G401 (cell line): ENCODE measurements at regions not wholly inside any gene's neighbourhood (a gene's known extent, or its start where the extent isn't known, plus 50 kb on each side); places are given as distances from the start of the nearest gene placed in this dataset.

Experiments used
- DNase-seq: peaks from one replicate; pipeline ENCODE4 v3.0.0-alpha.2; 2015; ENCODE audit warnings: low spot score
- in situ Hi-C: cut with HindIII; loops from 2 replicates; pipeline ENCODE4 v1.10.0; 2016; ENCODE audit warnings: low sequenced_read_pairs, mixed read lengths

DNA sequence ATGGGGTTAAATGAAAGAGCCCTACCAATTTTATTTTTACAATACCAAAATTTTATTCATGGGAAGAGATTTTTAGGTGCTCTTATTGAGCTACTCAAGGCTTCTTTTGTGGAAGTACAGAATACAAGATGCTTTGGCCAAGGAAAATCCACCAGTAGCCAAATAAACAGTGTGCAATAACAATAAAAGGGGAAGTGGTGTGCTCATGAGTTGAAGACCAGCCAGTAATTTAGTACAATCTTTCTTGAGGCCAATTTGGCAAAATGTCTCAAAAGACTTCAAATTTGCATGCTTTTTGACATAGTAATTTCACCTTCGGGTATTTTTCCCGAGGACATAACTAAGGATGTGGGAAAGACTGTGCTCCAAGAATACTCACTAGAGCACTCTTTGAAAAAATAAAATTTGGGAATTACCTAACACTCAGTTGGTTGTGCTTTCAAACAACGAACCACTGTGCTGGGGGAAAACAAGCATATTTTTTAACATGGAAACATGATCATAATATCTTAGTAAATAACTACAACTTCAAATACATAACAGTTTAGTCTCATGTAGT lies 294.0 kb downstream of the DIPK2A start:
- in situ Hi-C loops: no loop called here

GRCh38 chr3:144270100-144270499 lies 298.5 kb downstream of the DIPK2A start:
- in situ Hi-C loops: no loop called here
- no peak for DNase-seq

More for the DNA sequence above, 294.0 kb downstream of the DIPK2A start:
- DNase-seq: peak; percentile 75

DNA sequence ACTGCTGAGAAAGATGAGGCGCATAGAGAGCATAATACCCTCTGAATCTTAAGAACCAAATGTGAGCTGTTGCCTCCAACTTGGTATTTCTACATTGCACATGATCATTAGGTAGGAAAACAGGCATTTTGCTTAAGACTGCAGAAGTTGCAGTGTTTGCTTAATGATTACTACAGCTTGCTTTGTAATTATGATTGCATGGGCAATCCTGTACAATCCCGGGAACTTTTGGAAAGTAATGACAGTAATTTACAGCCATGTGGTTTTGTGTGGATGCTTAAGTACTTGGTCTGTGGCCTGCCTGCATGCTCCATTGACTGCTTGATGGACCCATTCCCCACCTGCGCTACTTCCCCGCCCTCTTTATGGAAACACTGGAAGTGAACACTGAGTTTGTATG lies 301.1 kb downstream of the DIPK2A start:
- in situ Hi-C loops: no loop called here
- no peak for DNase-seq

DNA sequence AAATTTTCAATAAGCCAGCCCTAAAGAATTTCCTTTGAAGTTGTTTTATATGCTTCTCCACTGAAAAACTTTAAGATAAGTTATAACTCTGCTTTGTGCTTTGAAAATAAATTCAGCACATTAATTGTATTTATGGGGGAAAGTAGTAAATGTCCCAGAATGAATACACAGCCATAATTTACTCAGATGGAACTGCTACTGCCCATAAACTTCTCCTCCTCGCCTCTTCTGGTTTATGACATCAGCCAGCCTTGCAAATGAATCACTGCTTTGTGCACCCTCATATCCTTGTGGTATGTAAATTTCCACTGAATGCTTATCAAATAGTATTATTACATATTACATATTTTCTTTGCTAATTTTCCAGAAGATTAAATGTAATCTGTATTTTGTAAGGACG lies 302.0 kb downstream of the DIPK2A start:
- in situ Hi-C loops: no loop called here
- DNase-seq: no peak

DNA sequence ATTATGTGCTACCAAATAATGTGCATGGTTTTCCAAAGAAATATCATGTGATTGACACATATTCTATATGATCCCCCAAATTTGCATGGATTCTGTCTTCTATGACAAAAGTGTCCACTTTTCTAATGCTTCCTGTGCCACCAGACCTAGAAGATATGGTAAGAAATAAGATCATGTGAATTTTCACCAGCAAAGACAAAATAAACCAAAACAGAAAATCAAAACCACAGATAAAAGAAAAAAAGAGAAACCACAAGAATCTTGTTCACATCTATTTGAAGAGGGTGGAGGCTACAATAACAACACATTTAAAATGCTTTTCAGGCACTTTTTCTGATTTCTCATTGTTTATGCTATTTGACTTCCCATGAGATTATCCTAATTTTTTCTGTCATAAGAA lies 303.4 kb downstream of the DIPK2A start:
- DNase-seq: no peak
- in situ Hi-C loops: no loop called here

GRCh38 chr3:144282313-144282712 lies 310.7 kb downstream of the DIPK2A start:
- DNase-seq: no peak
- in situ Hi-C loops: no loop called here

DNA sequence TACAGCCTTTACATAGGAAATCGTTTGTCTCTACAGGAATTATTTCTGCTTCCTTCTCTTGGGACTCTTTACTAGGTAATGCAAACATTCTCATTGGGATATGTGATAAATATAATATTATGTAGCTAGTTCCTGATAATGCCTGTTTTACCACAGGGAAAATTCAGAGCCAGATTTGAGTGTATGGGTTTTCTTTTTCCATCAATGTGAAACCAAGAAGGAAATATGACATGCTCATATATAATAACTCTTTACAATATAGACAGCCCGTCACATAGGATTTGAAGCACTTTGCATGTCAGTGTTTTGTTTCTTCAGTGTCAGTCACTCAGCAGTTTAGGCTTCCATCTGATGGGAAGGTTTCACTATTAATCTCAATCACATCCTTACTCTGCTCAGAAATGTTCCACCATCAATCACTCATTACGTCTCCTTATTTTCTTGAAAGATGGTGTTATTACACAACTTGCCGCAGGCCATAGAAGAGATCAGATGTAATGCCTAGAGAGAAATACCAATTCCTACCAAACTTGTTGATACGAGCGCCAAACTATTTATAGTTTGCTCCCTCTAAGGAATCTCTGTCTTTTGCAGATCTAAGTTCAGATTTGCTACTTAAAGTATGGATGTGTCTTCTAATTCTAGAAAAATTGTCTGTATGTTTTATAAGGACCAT lies 314.8 kb downstream of the DIPK2A start:
- DNase-seq: no peak
- in situ Hi-C loops: no loop called here

- no peak for DNase-seq
- in situ Hi-C loops: no loop called here
Observed at GRCh38 chr3:144287001-144287400, 315.4 kb downstream of the DIPK2A start.

DNA sequence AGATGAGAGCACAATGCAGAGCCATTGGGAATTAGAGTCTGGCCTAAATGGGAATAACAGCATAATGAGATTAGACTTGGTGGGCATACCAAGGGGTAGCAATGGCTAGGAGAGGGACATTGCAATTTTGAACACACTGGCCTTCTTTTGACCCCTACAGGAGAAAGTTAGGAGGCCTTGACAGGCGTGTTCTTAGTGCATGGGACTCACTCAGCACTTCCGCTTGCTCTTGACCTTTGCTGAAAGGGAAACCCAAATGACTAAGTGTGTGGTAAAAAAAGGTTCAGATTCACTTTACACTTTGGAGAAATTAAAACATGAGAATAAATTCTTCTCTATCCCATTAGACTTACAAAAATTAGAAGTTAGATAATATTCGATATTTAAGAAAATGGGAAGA lies 317.4 kb downstream of the DIPK2A start:
- in situ Hi-C loops: no loop called here
- no peak for DNase-seq

DNA sequence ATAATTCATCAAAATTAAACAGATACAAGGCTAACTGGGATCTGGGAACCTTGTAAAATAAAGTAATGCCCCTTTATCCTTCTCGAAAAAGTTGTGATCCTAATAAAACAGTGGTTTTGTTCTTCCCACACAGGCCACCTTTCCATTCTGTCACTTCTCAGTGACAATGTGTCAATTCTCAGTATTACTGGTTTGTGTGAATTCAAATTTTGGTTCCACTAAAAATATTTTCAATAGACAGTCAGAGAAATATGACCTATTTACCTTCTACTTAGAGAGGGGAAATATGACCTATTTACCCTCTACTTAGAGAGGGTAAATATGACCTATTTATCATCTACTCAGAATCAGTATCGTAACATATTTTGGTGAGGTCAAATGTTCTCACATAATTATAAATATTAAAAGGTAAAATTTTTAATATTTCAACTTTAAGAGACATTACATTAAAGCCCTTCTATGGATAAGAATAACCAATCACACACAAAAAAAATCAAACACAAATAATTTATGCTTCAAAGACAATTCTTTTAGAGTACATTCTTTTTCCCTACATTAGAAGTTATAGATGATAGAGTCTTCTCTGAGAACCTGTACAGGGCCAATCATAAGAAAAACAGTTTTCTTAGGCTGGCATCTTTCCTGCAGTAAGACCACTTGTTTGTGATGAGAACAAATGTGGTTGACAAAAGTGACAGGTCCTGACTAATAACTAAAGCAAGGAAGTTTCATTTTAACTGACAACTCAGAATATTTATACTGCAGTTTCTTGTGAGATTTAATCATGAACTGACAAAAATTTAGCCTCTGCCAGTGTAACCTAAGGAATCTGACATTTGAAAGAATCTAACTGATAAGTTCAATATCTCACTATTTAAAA lies 323.3 kb downstream of the DIPK2A start:
- DNase-seq: no peak
- in situ Hi-C loops: no loop called here

DNA sequence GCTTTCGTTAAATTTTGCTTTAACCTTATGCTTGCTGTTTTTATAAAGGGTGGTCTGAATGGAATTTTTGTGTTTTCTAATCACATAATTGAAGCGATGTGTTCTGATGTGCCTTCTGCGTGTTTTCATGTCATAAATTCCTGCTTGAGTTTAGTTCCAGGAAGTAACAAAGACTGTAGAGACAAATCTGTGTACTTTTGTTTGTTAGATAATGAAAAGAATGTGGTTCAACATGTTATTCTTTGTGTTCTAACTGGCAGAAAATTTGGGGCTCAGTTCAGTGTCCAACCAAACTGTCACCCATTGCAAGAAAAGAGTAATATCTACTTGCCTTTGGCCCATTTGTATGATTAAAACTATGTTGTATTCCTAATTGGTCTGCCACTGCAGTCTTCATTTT lies 324.0 kb downstream of the DIPK2A start:
- DNase-seq: no peak
- in situ Hi-C loops: no loop called here

GRCh38 chr3:144296808-144297207 lies 325.2 kb downstream of the DIPK2A start:
- no peak for DNase-seq
- in situ Hi-C loops: no loop called here

GRCh38 chr3:144301863-144302262 lies 330.2 kb downstream of the DIPK2A start:
- no peak for DNase-seq
- in situ Hi-C loops: no loop called here

DNA sequence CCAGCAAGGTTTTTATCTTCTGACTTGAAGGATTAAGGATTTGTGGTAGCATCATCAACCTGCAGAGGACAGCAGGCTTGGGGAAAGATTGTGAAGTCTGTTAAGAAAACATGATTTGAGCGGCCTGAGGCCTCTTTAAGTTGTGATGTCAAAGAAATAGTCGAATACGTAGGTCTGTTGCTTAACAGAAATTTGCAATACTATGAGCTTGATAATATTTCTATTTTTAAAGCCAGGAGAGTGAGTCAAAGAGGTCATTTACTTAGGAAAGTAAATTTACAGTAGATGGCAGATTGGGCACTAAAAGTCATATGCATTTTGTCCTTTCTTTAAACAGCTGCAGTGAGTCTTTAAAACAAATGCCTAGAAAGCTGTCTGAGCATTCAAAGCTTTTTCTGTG lies 336.3 kb downstream of the DIPK2A start:
- DNase-seq: no peak
- in situ Hi-C loops: no loop called here

DNA sequence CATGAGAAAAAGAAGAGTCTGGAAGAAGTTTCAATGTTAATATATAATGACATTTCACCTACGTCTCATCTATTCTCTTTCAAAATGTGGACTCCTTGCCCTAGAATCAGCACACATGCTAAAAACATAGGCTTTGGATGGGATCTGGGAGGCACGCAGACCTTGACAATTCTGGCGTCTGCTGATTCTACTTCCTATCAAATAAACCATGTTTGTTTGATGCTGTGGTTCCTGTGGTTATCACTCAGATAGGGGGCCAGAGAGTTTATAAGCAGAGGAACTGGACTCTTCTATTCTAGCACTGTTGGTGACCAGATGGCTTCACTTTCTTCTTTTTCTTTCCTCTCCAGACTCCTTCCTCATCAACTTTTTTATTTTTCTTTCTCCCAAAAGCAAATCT lies 336.8 kb downstream of the DIPK2A start:
- no peak for DNase-seq
- in situ Hi-C loops: no loop called here

GRCh38 chr3:144312702-144313101 lies 341.1 kb downstream of the DIPK2A start:
- no peak for DNase-seq
- in situ Hi-C loops: no loop called here

DNA sequence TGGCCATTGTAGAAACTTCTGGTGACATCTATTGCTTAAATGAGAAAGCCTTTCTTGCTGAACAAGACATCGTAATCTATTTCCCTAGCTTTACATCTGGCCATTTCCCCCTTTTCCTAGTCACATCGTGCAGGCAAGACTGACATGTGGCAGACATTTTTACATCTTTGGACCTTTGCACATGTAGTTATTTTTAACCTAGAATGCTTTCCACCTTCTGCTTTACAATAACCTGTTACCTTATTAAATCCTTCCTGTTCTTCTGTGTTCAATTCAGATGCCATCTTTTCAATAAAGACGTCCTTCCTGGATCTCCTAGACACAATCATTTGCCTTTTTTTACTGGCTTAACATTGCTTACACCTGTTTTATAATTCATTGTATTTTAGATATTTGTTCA lies 343.3 kb downstream of the DIPK2A start:
- peak; percentile 52 for DNase-seq
- in situ Hi-C loops: no loop called here

GRCh38 chr3:144317961-144318360 lies 346.3 kb downstream of the DIPK2A start:
- in situ Hi-C loops: no loop called here
- DNase-seq: peak; percentile 25

- DNase-seq: no peak
- in situ Hi-C loops: no loop called here
Observed at GRCh38 chr3:144324076-144324475, 352.5 kb downstream of the DIPK2A start.

GRCh38 chr3:144332868-144333267 lies 361.2 kb downstream of the DIPK2A start:
- no peak for DNase-seq
- in situ Hi-C loops: no loop called here
